DOHH2 (cell line): ENCODE measurements at regions not wholly inside any gene's neighbourhood (a gene's known extent, or its start where the extent isn't known, plus 50 kb on each side); places are given as distances from the start of the nearest gene placed in this dataset.

Experiments
- EZH2phosphoT487 ChIP-seq: fragments of 200-600 bp; sonication (generic); IDR thresholded peaks from 2 replicates; pipeline ENCODE4 v1.6.1; 2017; ENCODE audit warnings: borderline replicate concordance, mild to moderate bottlenecking, antibody characterized with exemption, low read length, moderate library complexity, mixed read lengths
- TF ChIP-seq, protein P1 (sequence below): fragments of 200-600 bp; sonication (generic); IDR thresholded peaks from one replicate; pipeline ENCODE4 v1.5.1; 2014; ENCODE audit warnings: antibody characterized with exemption, mild to moderate bottlenecking, low read depth, low read length; ENCODE audit not compliant: poor library complexity, severe bottlenecking

DNA sequence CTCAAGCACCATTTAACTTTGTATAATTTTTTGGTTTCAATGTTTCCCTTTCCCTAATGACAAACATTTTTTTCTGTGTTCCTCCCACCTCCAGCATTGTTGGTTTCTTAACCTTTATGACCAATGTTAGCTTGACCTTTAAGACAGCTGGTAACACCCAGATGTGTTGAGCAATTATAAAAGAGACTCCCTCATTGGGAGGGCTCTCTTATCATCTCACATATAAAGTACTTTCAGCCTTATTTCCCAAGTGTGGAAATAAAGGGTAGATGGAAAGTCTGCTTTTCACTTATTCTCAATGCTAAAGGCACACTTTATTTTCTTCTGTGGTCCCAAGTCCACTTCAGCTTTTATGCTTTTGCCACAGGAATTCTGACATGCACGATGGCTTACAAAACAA lies 1420.4 kb downstream of the RAPGEF2 start:
- TF ChIP-seq, protein P1, sequence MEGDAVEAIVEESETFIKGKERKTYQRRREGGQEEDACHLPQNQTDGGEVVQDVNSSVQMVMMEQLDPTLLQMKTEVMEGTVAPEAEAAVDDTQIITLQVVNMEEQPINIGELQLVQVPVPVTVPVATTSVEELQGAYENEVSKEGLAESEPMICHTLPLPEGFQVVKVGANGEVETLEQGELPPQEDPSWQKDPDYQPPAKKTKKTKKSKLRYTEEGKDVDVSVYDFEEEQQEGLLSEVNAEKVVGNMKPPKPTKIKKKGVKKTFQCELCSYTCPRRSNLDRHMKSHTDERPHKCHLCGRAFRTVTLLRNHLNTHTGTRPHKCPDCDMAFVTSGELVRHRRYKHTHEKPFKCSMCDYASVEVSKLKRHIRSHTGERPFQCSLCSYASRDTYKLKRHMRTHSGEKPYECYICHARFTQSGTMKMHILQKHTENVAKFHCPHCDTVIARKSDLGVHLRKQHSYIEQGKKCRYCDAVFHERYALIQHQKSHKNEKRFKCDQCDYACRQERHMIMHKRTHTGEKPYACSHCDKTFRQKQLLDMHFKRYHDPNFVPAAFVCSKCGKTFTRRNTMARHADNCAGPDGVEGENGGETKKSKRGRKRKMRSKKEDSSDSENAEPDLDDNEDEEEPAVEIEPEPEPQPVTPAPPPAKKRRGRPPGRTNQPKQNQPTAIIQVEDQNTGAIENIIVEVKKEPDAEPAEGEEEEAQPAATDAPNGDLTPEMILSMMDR, result no peak
- no peak for TF ChIP-seq EZH2phosphoT487
